ENCODE measurements at regions not wholly inside any gene's neighbourhood (a gene's known extent, or its start where the extent isn't known, plus 50 kb on each side); places are given as distances from the start of the nearest gene placed in this dataset.

- TF ChIP-seq CTCF (IDR thresholded peaks at IDR 0.05) (no peak), POLR2A (IDR thresholded peaks at IDR 0.05) (no peak)
Measured at GRCh38 chr6:120873125-120873865, 461.0 kb downstream of the TBC1D32 start.

Data from Peyer's patch (tissue), 4 donors.